Sigmoid colon (tissue), 6 donors: ENCODE measurements at regions not wholly inside any gene's neighbourhood (a gene's known extent, or its start where the extent isn't known, plus 50 kb on each side); places are given as distances from the start of the nearest gene placed in this dataset.
"Not testable (repeated sequence)": the region's sequence is repeated elsewhere in the genome, so short reads cannot be mapped to it uniquely, and the experiment has no call there.

ENCODE experiments used
- DNase-seq: peaks from one replicate; pipeline ENCODE4 v3.0.0-alpha.2; 2019
- H3K27ac ChIP-seq, 4 donors: fragments of 200-600 bp; sonication (generic); one replicate each; pipeline ENCODE4 v1.5.1; 2016 to 2019; ENCODE audit warnings: mild to moderate bottlenecking in 1 of 4
- H3K27me3 ChIP-seq, 3 donors: fragments of 200-600 bp; sonication (generic); one replicate each; pipeline ENCODE4 v1.5.1; 2019; ENCODE audit warnings: mild to moderate bottlenecking in 1 of 3
- H3K36me3 ChIP-seq, 4 donors: fragments of 200-600 bp; sonication (generic); one replicate each; pipeline ENCODE4 v1.5.1; 2016 to 2019
- H3K4me1 ChIP-seq, 4 donors: fragments of 200-600 bp; sonication (generic); one replicate each; pipeline ENCODE4 v1.5.1; 2017 to 2019
- H3K4me3 ChIP-seq, 4 donors: fragments of 200-600 bp; sonication (generic); one replicate each; pipeline ENCODE4 v1.5.1; 2017 to 2019; ENCODE audit warnings: mild to moderate bottlenecking in 2 of 4, moderate library complexity in 1 of 4
- H3K9me3 ChIP-seq, 4 donors: fragments of 200-600 bp in 3 of 4; sonication (generic) in 3 of 4; one replicate each; pipeline versions ENCODE4 v1.5.1 to v1.6.1; 2013 to 2019
- EP300 ChIP-seq, 4 donors: sonication (generic); formaldehyde crosslinking; IDR thresholded peaks; one replicate each; pipeline ENCODE4 v1.6.1; 2017; ENCODE audit warnings: antibody characterized with exemption in 4 of 4
- POLR2A ChIP-seq, 2 donors: fragments of 450-650 bp; IDR thresholded peaks; one replicate each; pipeline ENCODE4 v1.6.1; 2016; ENCODE audit warnings: antibody characterized with exemption in 2 of 2, mild to moderate bottlenecking in 2 of 2, moderate library complexity in 2 of 2
- POLR2AphosphoS5 ChIP-seq, 4 donors: sonication (generic); formaldehyde crosslinking; IDR thresholded peaks; one replicate each; pipeline ENCODE4 v1.6.1; 2017; ENCODE audit warnings: antibody characterized with exemption in 4 of 4
- WGBS, 2 donors: extraction: QIAGEN DNeasy Blood & Tissue Kit; methylation state at CpG; one replicate each; pipeline ENCODE4 v1.1.7; 2013; 5-methylcytosine and 5-hydroxymethylcytosine counted together
- intact Hi-C: fragments of 100-400 bp; cut with DNase I; formaldehyde crosslinking; loops from one replicate; pipeline ENCODE4 v1.15.1; 2023
- TF ChIP-seq, protein P1 (sequence below), 4 experiments: fragments of 450-650 bp in 3 of 4; fragments of 200-600 bp in 1 of 4; IDR thresholded peaks; one replicate each; pipeline ENCODE4 v1.5.1; 2016 to 2019; ENCODE audit warnings: antibody characterized with exemption in 4 of 4, mild to moderate bottlenecking in 3 of 4, moderate library complexity in 2 of 4
- donor health status: healthy with polysubstance abuse.
- donor health status: healthy.

GRCh38 chr5:62896121-62896893 lies 317.7 kb downstream of the LRRC70 start:
- H3K27ac ChIP-seq: no peak overlapping the region
- intact Hi-C loops: no loop called here
- H3K4me1 ChIP-seq: no peaks in the 10 kb centered on the region
- no peak overlapping the region for H3K4me3 ChIP-seq
- H3K27me3 ChIP-seq: no peaks in the 10 kb centered on the region
- TF ChIP-seq POLR2AphosphoS5 (IDR thresholded peaks at IDR 0.05): no peak
- no peak for TF ChIP-seq EP300 (IDR thresholded peaks at IDR 0.05)
- TF ChIP-seq POLR2A (IDR thresholded peaks at IDR 0.05): no peak
- TF ChIP-seq, protein P1, sequence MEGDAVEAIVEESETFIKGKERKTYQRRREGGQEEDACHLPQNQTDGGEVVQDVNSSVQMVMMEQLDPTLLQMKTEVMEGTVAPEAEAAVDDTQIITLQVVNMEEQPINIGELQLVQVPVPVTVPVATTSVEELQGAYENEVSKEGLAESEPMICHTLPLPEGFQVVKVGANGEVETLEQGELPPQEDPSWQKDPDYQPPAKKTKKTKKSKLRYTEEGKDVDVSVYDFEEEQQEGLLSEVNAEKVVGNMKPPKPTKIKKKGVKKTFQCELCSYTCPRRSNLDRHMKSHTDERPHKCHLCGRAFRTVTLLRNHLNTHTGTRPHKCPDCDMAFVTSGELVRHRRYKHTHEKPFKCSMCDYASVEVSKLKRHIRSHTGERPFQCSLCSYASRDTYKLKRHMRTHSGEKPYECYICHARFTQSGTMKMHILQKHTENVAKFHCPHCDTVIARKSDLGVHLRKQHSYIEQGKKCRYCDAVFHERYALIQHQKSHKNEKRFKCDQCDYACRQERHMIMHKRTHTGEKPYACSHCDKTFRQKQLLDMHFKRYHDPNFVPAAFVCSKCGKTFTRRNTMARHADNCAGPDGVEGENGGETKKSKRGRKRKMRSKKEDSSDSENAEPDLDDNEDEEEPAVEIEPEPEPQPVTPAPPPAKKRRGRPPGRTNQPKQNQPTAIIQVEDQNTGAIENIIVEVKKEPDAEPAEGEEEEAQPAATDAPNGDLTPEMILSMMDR (IDR thresholded peaks at IDR 0.05): no peak
- no peak for DNase-seq
- no peaks in the 10 kb centered on the region for H3K9me3 ChIP-seq
- no peaks in the 10 kb centered on the region for H3K36me3 ChIP-seq
- WGBS, 2 donors: 82% methylated on average over 8 of the region's 8 CpGs

DNA sequence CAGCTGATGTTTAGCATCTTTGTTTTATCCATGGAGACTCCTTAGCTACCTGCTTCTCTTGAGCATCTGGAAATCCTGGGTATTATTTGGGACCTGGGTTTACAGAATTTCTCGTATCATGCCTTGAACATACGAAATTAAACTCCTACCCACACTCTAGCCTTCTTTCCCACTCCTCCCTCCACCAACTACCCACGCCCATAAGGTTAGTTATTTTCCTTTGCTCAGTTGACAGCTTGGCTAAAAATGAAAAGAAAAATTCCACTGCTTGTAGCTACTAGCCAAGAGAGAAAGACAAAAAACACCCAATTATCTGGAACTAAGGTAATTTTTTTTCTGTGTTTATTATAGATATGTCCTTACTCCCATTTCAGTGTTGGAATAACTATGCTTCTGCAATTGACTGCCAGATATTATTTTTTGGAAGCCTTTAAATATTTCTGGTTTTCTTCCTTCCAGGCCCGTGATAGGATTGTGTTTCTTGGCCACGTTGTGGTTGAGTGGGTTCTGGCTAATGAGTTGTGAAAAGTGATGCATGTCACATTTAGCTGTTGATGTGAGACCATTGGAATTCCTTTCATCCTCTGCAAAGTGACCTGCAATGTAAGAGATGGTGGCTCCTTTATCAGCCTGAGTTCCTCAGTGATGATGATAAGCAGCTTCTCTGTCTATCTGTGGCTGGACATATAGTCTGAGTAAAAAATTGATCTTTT lies 308.1 kb downstream of the LRRC70 start:
- H3K27ac ChIP-seq: no peak overlapping the region
- H3K9me3 ChIP-seq: no peaks in the 10 kb centered on the region
- H3K4me1 ChIP-seq: no peaks in the 10 kb centered on the region
- no peak for TF ChIP-seq EP300 (IDR thresholded peaks at IDR 0.05)
- TF ChIP-seq, protein P1 (IDR thresholded peaks at IDR 0.05): no peak
- TF ChIP-seq POLR2A (IDR thresholded peaks at IDR 0.05): no peak
- no peak for TF ChIP-seq POLR2AphosphoS5 (IDR thresholded peaks at IDR 0.05)
- no peaks in the 10 kb centered on the region for H3K36me3 ChIP-seq
- no peak for DNase-seq
- H3K27me3 ChIP-seq: no peaks in the 10 kb centered on the region
- intact Hi-C loops: no loop called here
- H3K4me3 ChIP-seq: no peak overlapping the region
- 29 to 54% methylated on average over 5 of the region's 5 CpGs for WGBS, 2 donors

GRCh38 chr5:62837330-62837729 lies 258.7 kb downstream of the LRRC70 start:
- DNase-seq, H3K36me3 ChIP-seq, H3K27me3 ChIP-seq, H3K4me3 ChIP-seq, H3K4me1 ChIP-seq, H3K27ac ChIP-seq, intact Hi-C loops, H3K9me3 ChIP-seq: not testable (repeated sequence)
- 57 to 70% methylated on average over 5 of the region's 5 CpGs for whole genome bisulfite sequencing, 2 donors

- intact Hi-C loops: no loop called here
Observed at GRCh38 chr5:62829604-62829986, 251.0 kb downstream of the LRRC70 start.

More at GRCh38 chr5:62829604-62829986, 251.0 kb downstream of the LRRC70 start:
- no peak for DNase-seq
- WGBS, 2 donors: 53 to 68% methylated on average over 2 of the region's 2 CpGs
- TF ChIP-seq, protein P1 (IDR thresholded peaks at IDR 0.05): no peak
- TF ChIP-seq POLR2AphosphoS5 (IDR thresholded peaks at IDR 0.05) (no peak), POLR2A (IDR thresholded peaks at IDR 0.05) (no peak), EP300 (IDR thresholded peaks at IDR 0.05) (no peak)
- H3K27me3 ChIP-seq: no peaks in the 10 kb centered on the region
- H3K4me3 ChIP-seq: no peak overlapping the region
- H3K9me3 ChIP-seq: peaks cover 0 to 4% (median 0%) of the 10 kb centered on the region in 4 donors
- no peaks in the 10 kb centered on the region for H3K36me3 ChIP-seq
- H3K4me1 ChIP-seq: no peaks in the 10 kb centered on the region
- H3K27ac ChIP-seq: no peak overlapping the region
